MM.1S (cell line): ENCODE measurements at regions not wholly inside any gene's neighbourhood (a gene's known extent, or its start where the extent isn't known, plus 50 kb on each side); places are given as distances from the start of the nearest gene placed in this dataset.

Source experiments
- DNase-seq: peaks from one replicate; pipeline ENCODE4 v3.0.0-alpha.2; 2015
- H2AFZ ChIP-seq: fragments of 300-600 bp; sonication (generic); 2 replicates; pipeline ENCODE4 v1.6.0; 2016; ENCODE audit warnings: antibody characterized with exemption, low read length
- H3F3A ChIP-seq: fragments of 300-600 bp; sonication (generic); 2 replicates; pipeline ENCODE4 v1.6.1; 2016; ENCODE audit warnings: mild to moderate bottlenecking, antibody characterized with exemption, low read length, moderate library complexity, mixed read lengths; ENCODE audit not compliant: insufficient read depth
- H3K27ac ChIP-seq: fragments of 300-600 bp; sonication (generic); 2 replicates; pipeline ENCODE4 v1.5.1; 2016; ENCODE audit warnings: mild to moderate bottlenecking, low read length
- H3K27me3 ChIP-seq: fragments of 300-600 bp; sonication (generic); replicated peaks from 2 replicates; pipeline ENCODE4 v1.6.0; 2016; ENCODE audit warnings: low read length; ENCODE audit not compliant: insufficient read depth
- H3K36me3 ChIP-seq: fragments of 300-600 bp; sonication (generic); replicated peaks from 2 replicates; pipeline ENCODE4 v1.6.1; 2016; ENCODE audit warnings: mild to moderate bottlenecking, low read length, mixed read lengths; ENCODE audit not compliant: insufficient read depth
- H3K4me1 ChIP-seq: fragments of 300-600 bp; sonication (generic); 2 replicates; pipeline ENCODE4 v1.6.1; 2016; ENCODE audit warnings: low read length, mixed read lengths
- H3K4me2 ChIP-seq: fragments of 300-600 bp; sonication (generic); 2 replicates; pipeline ENCODE4 v1.6.0; 2016; ENCODE audit warnings: low read depth, low read length
- H3K4me3 ChIP-seq: fragments of 300-600 bp; sonication (generic); 2 replicates; pipeline ENCODE4 v1.5.1; 2016; ENCODE audit warnings: low read length, mixed read lengths
- H3K79me2 ChIP-seq: fragments of 300-600 bp; sonication (generic); 2 replicates; pipeline ENCODE4 v1.6.1; 2016; ENCODE audit warnings: mixed run types, low read length, mixed read lengths
- H3K9ac ChIP-seq: fragments of 300-600 bp; sonication (generic); 2 replicates; pipeline ENCODE4 v1.6.1; 2016; ENCODE audit warnings: low read length, mixed read lengths
- H3K9me2 ChIP-seq: fragments of 300-600 bp; sonication (generic); replicated peaks from 2 replicates; pipeline ENCODE4 v1.6.1; 2016; ENCODE audit warnings: mild to moderate bottlenecking, low read length, mixed read lengths; ENCODE audit not compliant: insufficient read depth
- H3K9me3 ChIP-seq: fragments of 300-600 bp; sonication (generic); replicated peaks from 2 replicates; pipeline ENCODE4 v1.6.1; 2016; ENCODE audit warnings: mild to moderate bottlenecking, low read length, mixed read lengths; ENCODE audit not compliant: insufficient read depth
- H4K20me1 ChIP-seq: fragments of 300-600 bp; sonication (generic); 2 replicates; pipeline ENCODE4 v1.6.1; 2016; ENCODE audit warnings: mild to moderate bottlenecking, low read length, moderate library complexity, mixed read lengths; ENCODE audit not compliant: insufficient read depth
- EZH2 ChIP-seq: fragments of 300-600 bp; sonication (generic); optimal IDR thresholded peaks from 2 replicates; pipeline ENCODE3; 2017; ENCODE audit warnings: low read depth, mild to moderate bottlenecking, antibody characterized with exemption, low read length, mixed read lengths
- EZH2phosphoT487 ChIP-seq: fragments of 300-600 bp; sonication (generic); IDR thresholded peaks from 2 replicates; pipeline ENCODE4 v1.6.1; 2018; ENCODE audit warnings: antibody characterized with exemption, low read length
- TF ChIP-seq, protein P1 (sequence below): fragments of 300-600 bp; sonication (generic); IDR thresholded peaks from 2 replicates; pipeline ENCODE4 v1.5.1; 2016; ENCODE audit warnings: antibody characterized with exemption, low read length, mixed read lengths

- no peaks in the 10 kb centered on the region for H3K79me2 ChIP-seq
- no peak overlapping the region for H3K27ac ChIP-seq
- H3K4me3 ChIP-seq, result no peak overlapping the region
- no peak overlapping the region for H2AFZ ChIP-seq
- no peak overlapping the region for H3K9ac ChIP-seq
- TF ChIP-seq EZH2phosphoT487, result no peak
- TF ChIP-seq, protein P1, sequence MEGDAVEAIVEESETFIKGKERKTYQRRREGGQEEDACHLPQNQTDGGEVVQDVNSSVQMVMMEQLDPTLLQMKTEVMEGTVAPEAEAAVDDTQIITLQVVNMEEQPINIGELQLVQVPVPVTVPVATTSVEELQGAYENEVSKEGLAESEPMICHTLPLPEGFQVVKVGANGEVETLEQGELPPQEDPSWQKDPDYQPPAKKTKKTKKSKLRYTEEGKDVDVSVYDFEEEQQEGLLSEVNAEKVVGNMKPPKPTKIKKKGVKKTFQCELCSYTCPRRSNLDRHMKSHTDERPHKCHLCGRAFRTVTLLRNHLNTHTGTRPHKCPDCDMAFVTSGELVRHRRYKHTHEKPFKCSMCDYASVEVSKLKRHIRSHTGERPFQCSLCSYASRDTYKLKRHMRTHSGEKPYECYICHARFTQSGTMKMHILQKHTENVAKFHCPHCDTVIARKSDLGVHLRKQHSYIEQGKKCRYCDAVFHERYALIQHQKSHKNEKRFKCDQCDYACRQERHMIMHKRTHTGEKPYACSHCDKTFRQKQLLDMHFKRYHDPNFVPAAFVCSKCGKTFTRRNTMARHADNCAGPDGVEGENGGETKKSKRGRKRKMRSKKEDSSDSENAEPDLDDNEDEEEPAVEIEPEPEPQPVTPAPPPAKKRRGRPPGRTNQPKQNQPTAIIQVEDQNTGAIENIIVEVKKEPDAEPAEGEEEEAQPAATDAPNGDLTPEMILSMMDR, result no peak
- no peak for TF ChIP-seq EZH2
- no peaks in the 10 kb centered on the region for H4K20me1 ChIP-seq
- no peaks in the 10 kb centered on the region for H3K4me1 ChIP-seq
- H3K9me3 ChIP-seq, result no peaks in the 10 kb centered on the region
- no peak overlapping the region for H3K4me2 ChIP-seq
- no peaks in the 10 kb centered on the region for H3K27me3 ChIP-seq
- no peaks in the 10 kb centered on the region for H3F3A ChIP-seq
- H3K36me3 ChIP-seq, result no peaks in the 10 kb centered on the region
- no peak for DNase-seq
- H3K9me2 ChIP-seq, result no peaks in the 10 kb centered on the region
Observed at GRCh38 chr7:91446819-91447218, 182.6 kb downstream of the FZD1 start.

GRCh38 chr7:91455411-91455810 lies 191.2 kb downstream of the FZD1 start:
- Histone ChIP-seq H3K4me3 (no peak overlapping the region), H4K20me1 (no peaks in the 10 kb centered on the region), H3F3A (no peaks in the 10 kb centered on the region), H3K27me3 (no peaks in the 10 kb centered on the region), H3K9ac (no peak overlapping the region), H3K4me2 (no peak overlapping the region), H3K79me2 (no peaks in the 10 kb centered on the region), H2AFZ (no peak overlapping the region), H3K4me1 (no peaks in the 10 kb centered on the region), H3K9me2 (no peaks in the 10 kb centered on the region), H3K36me3 (no peaks in the 10 kb centered on the region), H3K9me3 (no peaks in the 10 kb centered on the region), H3K27ac (no peak overlapping the region)
- DNase-seq, result no peak
- no peak for TF ChIP-seq EZH2phosphoT487
- TF ChIP-seq, protein P1, result no peak

DNA sequence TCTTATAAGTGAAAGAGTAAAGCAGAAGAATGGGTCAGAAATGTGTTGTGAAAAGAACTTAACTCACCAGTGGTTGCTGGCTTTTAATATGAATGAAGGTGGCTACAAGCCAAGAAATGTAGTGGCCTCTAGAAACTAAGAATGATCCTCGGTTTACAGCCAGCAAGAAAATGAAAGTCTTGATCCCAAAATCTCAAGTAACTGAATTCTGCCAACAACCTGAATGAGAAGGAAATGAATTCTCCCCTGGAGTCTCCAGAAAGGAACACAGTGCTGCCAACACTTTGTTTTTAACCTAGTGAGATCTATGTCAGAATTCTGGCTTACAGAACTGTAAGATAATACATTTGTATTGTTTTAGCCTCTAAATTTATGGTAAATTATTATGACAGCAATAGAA lies 193.0 kb downstream of the FZD1 start:
- Histone ChIP-seq H3K4me1 (no peaks in the 10 kb centered on the region), H3K4me2 (no peak overlapping the region), H3K9me2 (no peaks in the 10 kb centered on the region), H3K27me3 (no peaks in the 10 kb centered on the region), H3K36me3 (no peaks in the 10 kb centered on the region), H3K9me3 (no peaks in the 10 kb centered on the region), H4K20me1 (no peaks in the 10 kb centered on the region), H3K27ac (no peak overlapping the region), H3F3A (no peaks in the 10 kb centered on the region), H3K4me3 (no peak overlapping the region), H3K9ac (no peak overlapping the region), H3K79me2 (no peaks in the 10 kb centered on the region), H2AFZ (no peak overlapping the region)
- TF ChIP-seq EZH2 (no peak), EZH2phosphoT487 (no peak)
- no peak for DNase-seq

DNA sequence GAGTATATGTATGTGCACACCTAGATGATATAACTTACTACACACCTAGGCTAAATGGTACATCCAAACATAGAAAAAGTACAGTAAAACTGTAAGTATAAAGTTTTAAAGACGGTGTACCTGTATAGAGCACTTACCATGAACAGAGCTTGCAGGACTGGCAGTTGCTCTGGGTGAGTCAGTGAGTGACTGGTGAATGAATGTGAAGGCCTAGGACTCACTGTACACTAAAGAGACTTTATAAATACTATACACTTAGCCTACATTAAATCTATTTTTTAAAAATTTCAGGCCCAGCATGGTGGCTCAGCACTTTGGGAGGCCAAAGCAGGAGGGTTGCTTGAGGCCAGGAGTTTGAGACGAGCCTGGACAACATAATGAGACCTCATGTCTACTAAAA lies 195.3 kb downstream of the FZD1 start:
- Histone ChIP-seq H3F3A (no peaks in the 10 kb centered on the region), H3K36me3 (no peaks in the 10 kb centered on the region), H3K4me1 (no peaks in the 10 kb centered on the region), H3K27ac (no peak overlapping the region), H3K27me3 (no peaks in the 10 kb centered on the region), H4K20me1 (no peaks in the 10 kb centered on the region), H2AFZ (no peak overlapping the region), H3K9ac (no peak overlapping the region), H3K9me2 (no peaks in the 10 kb centered on the region), H3K79me2 (no peaks in the 10 kb centered on the region), H3K4me3 (no peak overlapping the region), H3K9me3 (no peaks in the 10 kb centered on the region), H3K4me2 (no peak overlapping the region)
- TF ChIP-seq EZH2phosphoT487, result no peak
- TF ChIP-seq, protein P1, result no peak
- TF ChIP-seq EZH2, result no peak
- DNase-seq, result no peak
